PC-9 (cell line): ENCODE measurements at regions not wholly inside any gene's neighbourhood (a gene's known extent, or its start where the extent isn't known, plus 50 kb on each side); places are given as distances from the start of the nearest gene placed in this dataset.
"Not testable (repeated sequence)": the region's sequence is repeated elsewhere in the genome, so short reads cannot be mapped to it uniquely, and the experiment has no call there.

Experiments used
- BruUV-seq: library from RNA; stranded (reverse); fragments of 400-500 nt; replicated peaks from 2 replicates; lab custom pipeline; 2021; lab: Mats Ljungman, UMichigan
- CTCF ChIA-PET: fragments of 300-600 bp; sonication (Branson Sonifier 250); formaldehyde crosslinking; loops from one replicate; lab custom pipeline; 2022; ENCODE audit warnings: antibody characterized with exemption; lab: Charles Lee
- POLR2A ChIA-PET: fragments of 300-600 bp; sonication (Branson Sonifier 250); formaldehyde crosslinking; loops from one replicate; lab custom pipeline; 2022; ENCODE audit warnings: antibody characterized with exemption; ENCODE audit not compliant: unreplicated experiment; lab: Charles Lee
- DNase-seq, 2 experiments: peaks; one replicate each; pipeline versions ENCODE4 v3.0.0 to v3.0.0-alpha.2; 2015 to 2022; ENCODE audit warnings: mixed read lengths in 1 of 2
- H2AFZ ChIP-seq: fragments of 200-600 bp; sonication (generic); 2 replicates; pipeline ENCODE4 v1.8.1; 2017; ENCODE audit warnings: antibody characterized with exemption
- H3F3A ChIP-seq: fragments of 200-600 bp; sonication (generic); 2 replicates; pipeline ENCODE4 v1.8.1; 2017; ENCODE audit warnings: antibody characterized with exemption, mild to moderate bottlenecking, low read depth; ENCODE audit not compliant: insufficient read depth
- H3K27ac ChIP-seq: fragments of 200-600 bp; sonication (generic); 2 replicates; pipeline ENCODE4 v1.6.1; 2016; ENCODE audit warnings: mixed run types
- H3K27me3 ChIP-seq: fragments of 200-600 bp; sonication (generic); 2 replicates; pipeline ENCODE4 v1.6.1; 2016; ENCODE audit warnings: low read depth, mixed run types; ENCODE audit not compliant: insufficient read depth
- H3K36me3 ChIP-seq: fragments of 200-600 bp; sonication (generic); 2 replicates; pipeline ENCODE4 v1.6.1; 2016; ENCODE audit warnings: low read depth, mixed run types
- H3K4me1 ChIP-seq: fragments of 200-600 bp; sonication (generic); replicated peaks from 2 replicates; pipeline ENCODE4 v1.6.1; 2016; ENCODE audit warnings: mixed run types; ENCODE audit not compliant: insufficient read depth
- H3K4me2 ChIP-seq: fragments of 200-600 bp; sonication (generic); 2 replicates; pipeline ENCODE4 v1.6.1; 2017; ENCODE audit warnings: mixed run types
- H3K4me3 ChIP-seq: fragments of 200-600 bp; sonication (generic); 2 replicates; pipeline ENCODE4 v1.6.1; 2016; ENCODE audit warnings: mixed run types
- H3K79me2 ChIP-seq: fragments of 200-600 bp; sonication (generic); 2 replicates; pipeline ENCODE4 v1.6.1; 2017; ENCODE audit warnings: low read depth, mixed run types
- H3K9me2 ChIP-seq: fragments of 200-600 bp; sonication (generic); 2 replicates; pipeline ENCODE4 v1.8.1; 2017; ENCODE audit warnings: mild to moderate bottlenecking; ENCODE audit not compliant: insufficient read depth
- H3K9me3 ChIP-seq: fragments of 200-600 bp; sonication (generic); 2 replicates; pipeline ENCODE4 v1.8.1; 2016; ENCODE audit warnings: low read depth; ENCODE audit not compliant: insufficient read depth
- H4K20me1 ChIP-seq: fragments of 200-600 bp; sonication (generic); 2 replicates; pipeline ENCODE4 v1.8.1; 2017; ENCODE audit not compliant: insufficient read depth
- EZH2 ChIP-seq: fragments of 200-600 bp; sonication (generic); IDR thresholded peaks from 2 replicates; pipeline ENCODE4 v1.8.0; 2017; ENCODE audit warnings: antibody characterized with exemption, low read depth
- intact Hi-C: fragments of 100-400 bp; cut with micrococcal nuclease; formaldehyde crosslinking; loops from one replicate; pipeline ENCODE4 v1.10.0; 2022; ENCODE audit not compliant: unreplicated experiment
- TF ChIP-seq, protein P1 (sequence below): fragments of 200-600 bp; sonication (generic); conservative IDR thresholded peaks from 2 replicates; pipeline ENCODE4 v1.6.1; 2017; ENCODE audit warnings: mixed run types, antibody characterized with exemption, mild to moderate bottlenecking, moderate library complexity

DNA sequence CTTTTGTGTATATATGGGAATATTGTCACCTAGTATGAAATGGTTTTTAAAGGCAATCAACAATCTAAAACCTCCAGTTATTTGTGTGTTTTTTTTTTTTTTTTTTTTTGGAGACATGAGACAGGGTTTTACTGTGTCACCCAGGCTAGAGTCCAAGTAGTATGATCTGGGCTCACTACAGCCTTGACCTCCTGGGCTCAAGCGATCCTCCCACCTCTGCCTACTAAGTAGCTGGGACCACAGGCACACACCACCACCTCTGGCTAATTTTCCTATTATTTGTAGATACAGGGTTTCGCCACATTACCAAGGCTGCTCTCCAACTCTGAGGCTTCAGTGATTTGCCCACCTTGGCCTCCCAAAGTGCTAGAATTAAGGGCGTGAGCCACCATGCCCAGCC lies 349.9 kb downstream of the UTRN start:
- Histone ChIP-seq H2AFZ (no peak overlapping the region), H3K4me1 (no peaks in the 10 kb centered on the region), H3K4me3 (no peak overlapping the region), H3K36me3 (no peaks in the 10 kb centered on the region), H3K27ac (no peak overlapping the region), H3K79me2 (no peaks in the 10 kb centered on the region; the same call in 1 of the 2 replicates), H3F3A (no peaks in the 10 kb centered on the region), H3K4me2 (no peak overlapping the region), H4K20me1 (no peaks in the 10 kb centered on the region), H3K9me2 (no peaks in the 10 kb centered on the region), H3K27me3 (no peaks in the 10 kb centered on the region), H3K9me3 (no peaks in the 10 kb centered on the region)
- intact Hi-C loops, result no loop called here
- no peak for TF ChIP-seq EZH2
- TF ChIP-seq, protein P1, sequence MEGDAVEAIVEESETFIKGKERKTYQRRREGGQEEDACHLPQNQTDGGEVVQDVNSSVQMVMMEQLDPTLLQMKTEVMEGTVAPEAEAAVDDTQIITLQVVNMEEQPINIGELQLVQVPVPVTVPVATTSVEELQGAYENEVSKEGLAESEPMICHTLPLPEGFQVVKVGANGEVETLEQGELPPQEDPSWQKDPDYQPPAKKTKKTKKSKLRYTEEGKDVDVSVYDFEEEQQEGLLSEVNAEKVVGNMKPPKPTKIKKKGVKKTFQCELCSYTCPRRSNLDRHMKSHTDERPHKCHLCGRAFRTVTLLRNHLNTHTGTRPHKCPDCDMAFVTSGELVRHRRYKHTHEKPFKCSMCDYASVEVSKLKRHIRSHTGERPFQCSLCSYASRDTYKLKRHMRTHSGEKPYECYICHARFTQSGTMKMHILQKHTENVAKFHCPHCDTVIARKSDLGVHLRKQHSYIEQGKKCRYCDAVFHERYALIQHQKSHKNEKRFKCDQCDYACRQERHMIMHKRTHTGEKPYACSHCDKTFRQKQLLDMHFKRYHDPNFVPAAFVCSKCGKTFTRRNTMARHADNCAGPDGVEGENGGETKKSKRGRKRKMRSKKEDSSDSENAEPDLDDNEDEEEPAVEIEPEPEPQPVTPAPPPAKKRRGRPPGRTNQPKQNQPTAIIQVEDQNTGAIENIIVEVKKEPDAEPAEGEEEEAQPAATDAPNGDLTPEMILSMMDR, result no peak
- no peak for DNase-seq
- POLR2A ChIA-PET, result no interaction called here
- no TSS peak for BruUV-seq
- CTCF ChIA-PET, result interaction anchor here (0.6 to 0.9 kb wide), 2 partner anchors 10 to 140 kb away, joined by 4 to 12 read pairs; no protein-coding TSS in a partner anchor

DNA sequence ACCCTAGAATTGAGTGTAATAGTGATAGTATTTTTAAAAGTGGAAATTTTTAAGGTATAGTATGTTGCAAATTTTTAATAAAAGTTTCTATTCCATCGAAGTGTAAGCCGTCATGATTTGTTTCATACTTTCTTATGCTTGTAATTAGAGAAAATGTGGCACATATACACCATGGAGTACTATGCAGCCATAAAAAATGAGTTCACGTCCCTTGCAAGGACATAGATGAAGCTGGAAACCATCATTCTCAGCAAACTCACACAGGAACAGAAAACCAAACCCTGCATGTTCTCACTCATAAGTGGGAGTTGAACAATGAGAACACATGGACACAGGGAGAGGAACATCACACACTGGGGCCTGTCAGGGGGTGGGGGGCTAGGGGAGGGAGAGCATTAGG lies 350.9 kb downstream of the UTRN start:
- CTCF ChIA-PET, H3K36me3 ChIP-seq, H3K79me2 ChIP-seq, intact Hi-C loops, POLR2A ChIA-PET, H3K9me2 ChIP-seq, H3K27me3 ChIP-seq, H3K27ac ChIP-seq, H3K4me2 ChIP-seq, DNase-seq, H3K4me3 ChIP-seq, H2AFZ ChIP-seq, H3F3A ChIP-seq, BruUV-seq, H4K20me1 ChIP-seq, H3K4me1 ChIP-seq, H3K9me3 ChIP-seq: not testable (repeated sequence)

DNA sequence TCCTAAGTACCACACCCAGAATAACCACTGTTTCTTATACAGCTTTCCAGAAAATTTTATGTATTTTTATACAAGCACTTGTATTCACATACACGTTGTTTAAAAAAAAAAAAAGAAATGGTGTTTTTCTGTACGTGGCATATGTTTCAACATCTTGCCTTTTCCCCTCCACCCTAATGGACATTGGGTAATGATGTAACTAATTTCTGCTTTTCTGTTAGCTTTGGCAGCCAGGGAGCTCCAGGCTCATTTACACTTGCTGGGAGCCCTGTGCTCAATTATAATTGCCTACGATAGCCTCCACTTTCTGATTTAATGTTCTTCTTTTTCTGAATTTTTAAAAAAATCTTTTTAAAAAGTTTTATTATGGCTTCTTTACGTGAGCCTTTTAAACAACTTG lies 352.4 kb downstream of the UTRN start:
- Histone ChIP-seq H3K9me3 (no peaks in the 10 kb centered on the region), H4K20me1 (no peaks in the 10 kb centered on the region), H3K4me1 (no peaks in the 10 kb centered on the region), H2AFZ (no peak overlapping the region), H3K36me3 (no peaks in the 10 kb centered on the region), H3F3A (no peaks in the 10 kb centered on the region), H3K9me2 (no peaks in the 10 kb centered on the region), H3K4me2 (no peak overlapping the region), H3K79me2 (no peaks in the 10 kb centered on the region; the same call in 1 of the 2 replicates), H3K27me3 (no peaks in the 10 kb centered on the region), H3K27ac (no peak overlapping the region), H3K4me3 (no peak overlapping the region)
- no peak for DNase-seq
- intact Hi-C loops, result no loop called here
- no peak for TF ChIP-seq EZH2
- TF ChIP-seq, protein P1, result no peak
- POLR2A ChIA-PET, result no interaction called here
- no TSS peak for BruUV-seq
- CTCF ChIA-PET, result no interaction called here

DNA sequence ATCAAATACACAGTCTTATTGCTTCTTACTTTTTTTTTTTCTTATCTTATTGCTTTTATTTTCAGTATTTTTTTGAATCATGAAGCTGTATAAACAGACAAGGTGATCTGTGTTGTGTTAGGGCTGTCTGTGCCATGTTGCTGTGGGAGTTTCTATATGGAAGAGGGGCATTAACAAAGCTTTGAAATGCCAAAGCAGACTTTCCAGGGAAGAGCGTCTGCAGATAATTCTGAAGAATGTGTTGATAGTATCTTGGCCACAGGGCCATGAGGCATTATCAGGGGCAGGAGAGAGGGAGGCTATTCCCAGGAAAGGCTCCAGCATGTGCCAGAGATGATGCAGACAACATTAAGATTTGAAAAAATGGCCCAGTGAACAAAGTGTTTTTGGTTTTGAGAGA lies 354.5 kb downstream of the UTRN start:
- Histone ChIP-seq H3K4me3 (no peak overlapping the region), H3K9me3 (no peaks in the 10 kb centered on the region), H4K20me1 (no peaks in the 10 kb centered on the region), H3F3A (no peaks in the 10 kb centered on the region), H3K4me1 (no peaks in the 10 kb centered on the region), H3K36me3 (no peaks in the 10 kb centered on the region), H3K4me2 (no peak overlapping the region), H2AFZ (no peak overlapping the region), H3K27ac (no peak overlapping the region), H3K27me3 (no peaks in the 10 kb centered on the region), H3K9me2 (no peaks in the 10 kb centered on the region), H3K79me2 (no peaks in the 10 kb centered on the region; the same call in 1 of the 2 replicates)
- BruUV-seq, result no TSS peak
- intact Hi-C loops, result no loop called here
- ChIA-PET POLR2A (no interaction called here), CTCF (no interaction called here)
- TF ChIP-seq, protein P1, result no peak
- no peak for TF ChIP-seq EZH2
- no peak for DNase-seq
